RWPE2 (cell line): ENCODE measurements at regions not wholly inside any gene's neighbourhood (a gene's known extent, or its start where the extent isn't known, plus 50 kb on each side); places are given as distances from the start of the nearest gene placed in this dataset.

Source experiments
- ATAC-seq: fragments of 200-7000 bp; cut with Tn5 transposase; 3 replicates; pipeline ENCODE4 v1.9.1; 2021; ENCODE audit warnings: low read depth
- DNase-seq: peaks from one replicate; pipeline ENCODE4 v3.0.0-alpha.2; 2020; ENCODE audit warnings: low spot score
- H3K27ac ChIP-seq: fragments of 450-650 bp; 2 replicates; pipeline ENCODE4 v1.5.1; 2017; ENCODE audit warnings: mild to moderate bottlenecking; ENCODE audit not compliant: poor library complexity, severe bottlenecking
- H3K27me3 ChIP-seq: fragments of 250-450 bp; sonication (Bioruptor Pico); 2 replicates; pipeline ENCODE4 v1.5.1; 2021; ENCODE audit warnings: mild to moderate bottlenecking, moderate library complexity; ENCODE audit not compliant: insufficient read depth, poor library complexity, severe bottlenecking
- H3K36me3 ChIP-seq: fragments of 250-450 bp; sonication (Bioruptor Pico); 2 replicates; pipeline ENCODE4 v1.5.1; 2020; ENCODE audit warnings: low read depth, mild to moderate bottlenecking, moderate library complexity
- H3K4me1 ChIP-seq: fragments of 250-450 bp; sonication (Bioruptor Pico); 2 replicates; pipeline ENCODE4 v1.5.1; 2021; ENCODE audit warnings: mild to moderate bottlenecking, moderate library complexity; ENCODE audit not compliant: insufficient read depth, poor library complexity, severe bottlenecking
- H3K4me3 ChIP-seq: fragments of 250-450 bp; sonication (Bioruptor Pico); 2 replicates; pipeline ENCODE4 v1.5.1; 2021; ENCODE audit warnings: mild to moderate bottlenecking, moderate library complexity; ENCODE audit not compliant: severe bottlenecking
- H3K9me3 ChIP-seq: fragments of 250-450 bp; sonication (Bioruptor Pico); 2 replicates; pipeline ENCODE4 v1.5.1; 2021; ENCODE audit warnings: mild to moderate bottlenecking, moderate library complexity; ENCODE audit not compliant: severe bottlenecking
- TF ChIP-seq, protein P1 (sequence below): fragments of 450-650 bp; IDR thresholded peaks from one replicate; pipeline ENCODE4 v1.5.1; 2017; ENCODE audit warnings: mild to moderate bottlenecking, moderate library complexity; ENCODE audit not compliant: poor library complexity, severe bottlenecking

- H3K27me3 ChIP-seq: no peaks in the 10 kb centered on the region
- H3K4me1 ChIP-seq: peaks cover 4% of the 10 kb centered on the region
- H3K4me3 ChIP-seq: no peak overlapping the region
- DNase-seq (no peak), ATAC-seq (no peak)
- no peaks in the 10 kb centered on the region for H3K9me3 ChIP-seq
- no peak overlapping the region for H3K27ac ChIP-seq
- TF ChIP-seq, protein P1, sequence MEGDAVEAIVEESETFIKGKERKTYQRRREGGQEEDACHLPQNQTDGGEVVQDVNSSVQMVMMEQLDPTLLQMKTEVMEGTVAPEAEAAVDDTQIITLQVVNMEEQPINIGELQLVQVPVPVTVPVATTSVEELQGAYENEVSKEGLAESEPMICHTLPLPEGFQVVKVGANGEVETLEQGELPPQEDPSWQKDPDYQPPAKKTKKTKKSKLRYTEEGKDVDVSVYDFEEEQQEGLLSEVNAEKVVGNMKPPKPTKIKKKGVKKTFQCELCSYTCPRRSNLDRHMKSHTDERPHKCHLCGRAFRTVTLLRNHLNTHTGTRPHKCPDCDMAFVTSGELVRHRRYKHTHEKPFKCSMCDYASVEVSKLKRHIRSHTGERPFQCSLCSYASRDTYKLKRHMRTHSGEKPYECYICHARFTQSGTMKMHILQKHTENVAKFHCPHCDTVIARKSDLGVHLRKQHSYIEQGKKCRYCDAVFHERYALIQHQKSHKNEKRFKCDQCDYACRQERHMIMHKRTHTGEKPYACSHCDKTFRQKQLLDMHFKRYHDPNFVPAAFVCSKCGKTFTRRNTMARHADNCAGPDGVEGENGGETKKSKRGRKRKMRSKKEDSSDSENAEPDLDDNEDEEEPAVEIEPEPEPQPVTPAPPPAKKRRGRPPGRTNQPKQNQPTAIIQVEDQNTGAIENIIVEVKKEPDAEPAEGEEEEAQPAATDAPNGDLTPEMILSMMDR: no peak
- H3K36me3 ChIP-seq: no peaks in the 10 kb centered on the region
These were observed 332.5 kb downstream of the SETD4 start for GRCh38 chr21:35727830-35728229.

DNA sequence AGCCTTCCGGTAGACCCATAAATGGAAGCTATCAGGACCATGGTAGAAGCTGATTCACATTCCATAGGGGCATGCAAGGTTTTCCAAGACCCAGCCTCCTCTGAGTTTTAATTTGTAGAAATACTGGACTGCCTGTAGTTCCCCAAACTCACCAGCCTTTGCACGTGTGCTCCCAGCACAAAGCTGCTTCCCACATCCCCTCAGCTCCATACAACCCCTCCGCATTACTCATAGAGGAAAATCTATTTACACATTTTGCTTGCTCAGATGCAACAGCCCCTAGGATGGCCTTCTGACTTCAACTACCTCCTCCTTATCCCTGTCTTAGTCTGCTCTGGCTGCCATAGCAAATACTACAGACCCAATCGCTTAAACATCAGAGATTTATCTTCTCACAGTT is 336.2 kb downstream of the SETD4 start:
- Histone ChIP-seq H3K27ac (no peak overlapping the region), H3K4me3 (no peak overlapping the region), H3K36me3 (no peaks in the 10 kb centered on the region), H3K27me3 (no peaks in the 10 kb centered on the region), H3K4me1 (no peaks in the 10 kb centered on the region), H3K9me3 (no peaks in the 10 kb centered on the region)
- no peak for ATAC-seq
- no peak for DNase-seq
- TF ChIP-seq, protein P1: no peak

DNA sequence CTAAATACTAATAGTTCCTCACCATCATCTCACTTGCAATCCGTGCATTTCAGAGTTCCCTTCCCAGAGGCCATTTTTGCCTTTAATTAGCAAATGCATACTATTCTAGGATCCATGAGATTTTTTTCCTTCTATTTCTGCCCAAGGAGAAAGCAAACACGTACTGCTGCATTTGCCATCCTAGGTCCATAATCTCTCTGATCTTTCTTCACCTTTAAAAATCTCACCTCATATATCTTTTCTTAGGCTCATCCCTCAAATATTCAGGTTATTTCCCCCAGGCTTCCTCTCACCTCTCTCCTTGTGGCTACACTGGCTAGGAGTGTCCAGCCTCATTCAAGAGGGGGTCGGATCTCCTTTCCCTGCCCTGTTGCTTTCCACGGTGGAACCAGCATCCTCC is 338.6 kb downstream of the SETD4 start:
- H3K4me1 ChIP-seq: no peaks in the 10 kb centered on the region
- no peaks in the 10 kb centered on the region for H3K36me3 ChIP-seq
- no peak for ATAC-seq
- H3K9me3 ChIP-seq: no peaks in the 10 kb centered on the region
- H3K4me3 ChIP-seq: no peak overlapping the region
- TF ChIP-seq, protein P1: no peak
- no peak overlapping the region for H3K27ac ChIP-seq
- no peaks in the 10 kb centered on the region for H3K27me3 ChIP-seq
- no peak for DNase-seq

DNA sequence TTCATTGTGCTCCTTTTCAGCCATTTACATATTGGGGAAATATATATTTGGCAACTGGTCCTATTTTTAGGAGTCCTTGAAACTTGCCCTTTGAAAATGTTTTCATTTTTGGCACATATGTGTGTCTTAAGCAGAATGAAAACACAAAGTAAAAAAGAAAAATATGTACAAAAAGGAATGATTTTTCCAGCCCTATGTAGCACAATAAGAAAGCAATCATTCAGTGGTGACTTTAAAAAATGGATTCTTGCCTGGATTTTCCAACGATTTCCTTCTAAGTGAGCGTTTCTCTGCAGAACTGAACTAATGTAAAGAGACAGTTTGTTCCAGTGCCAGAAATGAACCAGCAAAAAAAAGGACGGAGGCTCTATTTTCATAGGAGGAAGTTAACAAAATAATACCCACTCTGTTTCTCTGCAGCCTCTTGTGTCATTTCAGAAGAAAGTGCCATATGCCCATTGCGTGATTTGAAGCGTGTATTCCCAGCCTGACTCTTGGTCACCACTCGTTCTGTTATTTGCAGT is 340.1 kb downstream of the SETD4 start:
- ATAC-seq: no peak
- TF ChIP-seq, protein P1: no peak
- Histone ChIP-seq H3K27me3 (no peaks in the 10 kb centered on the region), H3K36me3 (no peaks in the 10 kb centered on the region), H3K9me3 (no peaks in the 10 kb centered on the region), H3K4me3 (no peak overlapping the region), H3K27ac (no peak overlapping the region), H3K4me1 (no peaks in the 10 kb centered on the region)
- no peak for DNase-seq

DNA sequence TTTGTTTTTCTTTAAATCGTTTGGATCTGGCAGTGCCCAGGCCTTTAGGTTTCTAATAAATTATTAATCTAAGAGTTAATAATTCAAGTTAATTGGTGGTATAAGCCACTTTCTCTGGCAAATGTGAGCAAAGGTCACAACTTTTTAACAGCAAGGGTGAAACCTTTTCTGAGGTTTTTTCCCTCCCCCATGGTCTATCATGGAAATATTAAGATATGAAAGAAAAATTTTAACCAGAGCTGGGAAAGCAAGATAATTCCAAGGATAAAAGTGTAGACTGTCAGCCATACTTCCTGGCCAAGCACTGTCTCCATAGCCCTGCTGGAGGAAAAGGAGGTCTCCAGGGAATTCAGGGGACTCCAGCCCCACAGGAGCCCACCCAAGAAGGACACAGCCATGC is 341.2 kb downstream of the SETD4 start:
- ATAC-seq (no peak), DNase-seq (no peak)
- Histone ChIP-seq H3K36me3 (no peaks in the 10 kb centered on the region), H3K9me3 (no peaks in the 10 kb centered on the region), H3K4me3 (no peak overlapping the region), H3K27me3 (no peaks in the 10 kb centered on the region), H3K27ac (no peak overlapping the region), H3K4me1 (no peaks in the 10 kb centered on the region)
- TF ChIP-seq, protein P1: no peak
